ENCODE measurements at regions not wholly inside any gene's neighbourhood (a gene's known extent, or its start where the extent isn't known, plus 50 kb on each side); places are given as distances from the start of the nearest gene placed in this dataset.

DNA sequence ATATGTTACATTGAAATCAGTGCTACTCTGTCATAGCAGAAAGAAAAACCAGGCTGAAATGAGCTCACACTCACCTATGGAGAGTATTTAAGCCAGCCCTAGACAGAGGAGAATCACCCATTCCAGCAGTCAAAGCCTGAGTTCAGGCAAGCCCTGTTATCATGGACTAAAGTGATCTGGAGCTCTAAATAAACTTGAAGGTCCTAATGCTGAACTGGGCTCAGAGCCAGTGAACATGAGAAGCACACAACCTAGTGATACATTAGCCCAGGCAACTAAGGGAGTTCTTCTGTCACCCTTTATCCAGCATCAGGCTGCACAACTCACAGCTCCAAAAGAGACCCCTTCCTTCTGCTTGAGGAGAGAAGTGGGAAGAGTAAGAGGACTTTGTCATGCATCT is 425.0 kb downstream of the COL12A1 start:
- TF ChIP-seq CREM (IDR thresholded peaks at IDR 0.05; ENCODE audit: low read depth), result no peak
- TF ChIP-seq GATA2 (CRISPR knock-in tag; IDR thresholded peaks at IDR 0.05), result no peak
- no peak for TF ChIP-seq ZSCAN32 (CRISPR knock-in tag; IDR thresholded peaks at IDR 0.05)
- no peak for TF ChIP-seq ZEB2 (IDR thresholded peaks at IDR 0.05)
- TF ChIP-seq, protein P1, sequence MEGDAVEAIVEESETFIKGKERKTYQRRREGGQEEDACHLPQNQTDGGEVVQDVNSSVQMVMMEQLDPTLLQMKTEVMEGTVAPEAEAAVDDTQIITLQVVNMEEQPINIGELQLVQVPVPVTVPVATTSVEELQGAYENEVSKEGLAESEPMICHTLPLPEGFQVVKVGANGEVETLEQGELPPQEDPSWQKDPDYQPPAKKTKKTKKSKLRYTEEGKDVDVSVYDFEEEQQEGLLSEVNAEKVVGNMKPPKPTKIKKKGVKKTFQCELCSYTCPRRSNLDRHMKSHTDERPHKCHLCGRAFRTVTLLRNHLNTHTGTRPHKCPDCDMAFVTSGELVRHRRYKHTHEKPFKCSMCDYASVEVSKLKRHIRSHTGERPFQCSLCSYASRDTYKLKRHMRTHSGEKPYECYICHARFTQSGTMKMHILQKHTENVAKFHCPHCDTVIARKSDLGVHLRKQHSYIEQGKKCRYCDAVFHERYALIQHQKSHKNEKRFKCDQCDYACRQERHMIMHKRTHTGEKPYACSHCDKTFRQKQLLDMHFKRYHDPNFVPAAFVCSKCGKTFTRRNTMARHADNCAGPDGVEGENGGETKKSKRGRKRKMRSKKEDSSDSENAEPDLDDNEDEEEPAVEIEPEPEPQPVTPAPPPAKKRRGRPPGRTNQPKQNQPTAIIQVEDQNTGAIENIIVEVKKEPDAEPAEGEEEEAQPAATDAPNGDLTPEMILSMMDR (IDR thresholded peaks at IDR 0.05 in 2 of 3, conservative IDR thresholded peaks at IDR 0.05 in 1 of 3; ENCODE audit: insufficient read depth in 2 of 3, low read depth in 1 of 3, low read length in 3 of 3), result no peak
- TF ChIP-seq ZZZ3 (IDR thresholded peaks at IDR 0.05), result no peak
- TF ChIP-seq ZNF143 (CRISPR knock-in tag; IDR thresholded peaks at IDR 0.05), result no peak
- TF ChIP-seq ZBTB7A (IDR thresholded peaks at IDR 0.05; ENCODE audit: borderline replicate concordance, control insufficient read depth, low read depth, low read length), result no peak
- TF ChIP-seq, protein P2, sequence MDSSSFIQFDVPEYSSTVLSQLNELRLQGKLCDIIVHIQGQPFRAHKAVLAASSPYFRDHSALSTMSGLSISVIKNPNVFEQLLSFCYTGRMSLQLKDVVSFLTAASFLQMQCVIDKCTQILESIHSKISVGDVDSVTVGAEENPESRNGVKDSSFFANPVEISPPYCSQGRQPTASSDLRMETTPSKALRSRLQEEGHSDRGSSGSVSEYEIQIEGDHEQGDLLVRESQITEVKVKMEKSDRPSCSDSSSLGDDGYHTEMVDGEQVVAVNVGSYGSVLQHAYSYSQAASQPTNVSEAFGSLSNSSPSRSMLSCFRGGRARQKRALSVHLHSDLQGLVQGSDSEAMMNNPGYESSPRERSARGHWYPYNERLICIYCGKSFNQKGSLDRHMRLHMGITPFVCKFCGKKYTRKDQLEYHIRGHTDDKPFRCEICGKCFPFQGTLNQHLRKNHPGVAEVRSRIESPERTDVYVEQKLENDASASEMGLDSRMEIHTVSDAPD (CRISPR knock-in tag; IDR thresholded peaks at IDR 0.05), result no peak
- no peak for TF ChIP-seq TCF7 (IDR thresholded peaks at IDR 0.05; ENCODE audit: borderline replicate concordance)

All from K562 (cell line).